Keratinocyte (primary cell): ENCODE measurements at regions not wholly inside any gene's neighbourhood (a gene's known extent, or its start where the extent isn't known, plus 50 kb on each side); places are given as distances from the start of the nearest gene placed in this dataset.

Source experiments
- DNase-seq: peaks from one replicate; pipeline ENCODE4 v3.0.0-alpha.2; 2011; ENCODE audit warnings: low read depth, missing footprints, low spot score
- FAIRE-seq: peaks from 2 replicates; lab custom pipeline; 2011; peaks lifted over from hg19 to GRCh38; lab: Jason Lieb, UNC
- H2AFZ ChIP-seq: 2 replicates; pipeline ENCODE4 v1.6.0; 2012; ENCODE audit warnings: low read length, control low read depth, inconsistent platforms; ENCODE audit not compliant: control insufficient read depth
- H3K27ac ChIP-seq: 2 replicates; pipeline ENCODE4 v1.5.1; 2011; ENCODE audit warnings: low read length; ENCODE audit not compliant: control insufficient read depth, insufficient read depth
- H3K27me3 ChIP-seq: 3 replicates; pipeline ENCODE4 v1.6.0; 2011; ENCODE audit warnings: low read length; ENCODE audit not compliant: control insufficient read depth, insufficient read depth; ENCODE audit errors: extremely low read depth
- H3K36me3 ChIP-seq, 2 experiments: 2 replicates in 1 of 2; 3 replicates in 1 of 2; pipeline ENCODE4 v1.5.1; 2011; ENCODE audit warnings: low read length in 2 of 2, mild to moderate bottlenecking in 1 of 2; ENCODE audit not compliant: control insufficient read depth in 2 of 2, insufficient read depth in 2 of 2; ENCODE audit errors: extremely low read depth in 1 of 2
- H3K4me1 ChIP-seq: 3 replicates; pipeline ENCODE4 v1.5.1; 2011; ENCODE audit warnings: low read length; ENCODE audit not compliant: control insufficient read depth, insufficient read depth; ENCODE audit errors: extremely low read depth
- H3K4me2 ChIP-seq: 3 replicates; pipeline ENCODE4 v1.6.0; 2011; ENCODE audit warnings: low read depth, low read length; ENCODE audit not compliant: control insufficient read depth, insufficient read depth; ENCODE audit errors: extremely low read depth
- H3K4me3 ChIP-seq, 3 experiments: fragments of 200-600 bp in 1 of 3; sonication (generic) in 1 of 3; 2 replicates in 2 of 3; 3 replicates in 1 of 3; pipeline ENCODE4 v1.5.1; 2011 to 2016; ENCODE audit warnings: low read length in 3 of 3, mild to moderate bottlenecking in 3 of 3, control low read depth in 2 of 3, inconsistent platforms in 1 of 3, low read depth in 1 of 3, mixed read lengths in 1 of 3, mixed run types in 1 of 3, moderate library complexity in 1 of 3; ENCODE audit not compliant: control insufficient read depth in 2 of 3, insufficient read depth in 2 of 3; ENCODE audit errors: extremely low read depth in 1 of 3
- H3K79me2 ChIP-seq: 2 replicates; pipeline ENCODE4 v1.6.0; 2012; ENCODE audit warnings: low read length; ENCODE audit not compliant: control insufficient read depth, insufficient read depth
- H3K9ac ChIP-seq: 3 replicates; pipeline ENCODE4 v1.6.0; 2011; ENCODE audit warnings: low read length; ENCODE audit not compliant: control insufficient read depth, insufficient read depth; ENCODE audit errors: extremely low read depth
- H3K9me1 ChIP-seq: 3 replicates; pipeline ENCODE4 v1.6.0; 2011; ENCODE audit warnings: low read length; ENCODE audit not compliant: control insufficient read depth, insufficient read depth; ENCODE audit errors: extremely low read depth
- H3K9me3 ChIP-seq: 2 replicates; pipeline ENCODE4 v1.5.1; 2012; ENCODE audit warnings: low read depth, low read length; ENCODE audit not compliant: control insufficient read depth
- H4K20me1 ChIP-seq: 3 replicates; pipeline ENCODE4 v1.6.0; 2011; ENCODE audit warnings: low read length; ENCODE audit not compliant: control insufficient read depth, insufficient read depth; ENCODE audit errors: extremely low read depth
- EZH2 ChIP-seq: IDR thresholded peaks from one replicate; pipeline ENCODE4 v1.6.1; 2012; ENCODE audit warnings: inconsistent platforms, mild to moderate bottlenecking, low read length, moderate library complexity
- dilution Hi-C: fragments of 300-500 bp; cut with MboI; formaldehyde crosslinking; loops from one replicate; pipeline ENCODE4 v1.7.0; 2020; ENCODE audit warnings: low sequenced_read_pairs; ENCODE audit not compliant: extremely low pct_ligation_motif_present
- TF ChIP-seq, protein P1 (sequence below), 3 experiments: IDR thresholded peaks in 1 of 3; conservative IDR thresholded peaks in 1 of 3; optimal IDR thresholded peaks in 1 of 3; 2 replicates in 2 of 3; 3 replicates in 1 of 3; pipeline versions ENCODE3 to v1.5.1; 2011; ENCODE audit warnings: low read length in 3 of 3, mild to moderate bottlenecking in 3 of 3, moderate library complexity in 2 of 3, control low read depth in 1 of 3, inconsistent platforms in 1 of 3; ENCODE audit not compliant: insufficient read depth in 2 of 3; ENCODE audit errors: extremely low read depth in 1 of 3

DNA sequence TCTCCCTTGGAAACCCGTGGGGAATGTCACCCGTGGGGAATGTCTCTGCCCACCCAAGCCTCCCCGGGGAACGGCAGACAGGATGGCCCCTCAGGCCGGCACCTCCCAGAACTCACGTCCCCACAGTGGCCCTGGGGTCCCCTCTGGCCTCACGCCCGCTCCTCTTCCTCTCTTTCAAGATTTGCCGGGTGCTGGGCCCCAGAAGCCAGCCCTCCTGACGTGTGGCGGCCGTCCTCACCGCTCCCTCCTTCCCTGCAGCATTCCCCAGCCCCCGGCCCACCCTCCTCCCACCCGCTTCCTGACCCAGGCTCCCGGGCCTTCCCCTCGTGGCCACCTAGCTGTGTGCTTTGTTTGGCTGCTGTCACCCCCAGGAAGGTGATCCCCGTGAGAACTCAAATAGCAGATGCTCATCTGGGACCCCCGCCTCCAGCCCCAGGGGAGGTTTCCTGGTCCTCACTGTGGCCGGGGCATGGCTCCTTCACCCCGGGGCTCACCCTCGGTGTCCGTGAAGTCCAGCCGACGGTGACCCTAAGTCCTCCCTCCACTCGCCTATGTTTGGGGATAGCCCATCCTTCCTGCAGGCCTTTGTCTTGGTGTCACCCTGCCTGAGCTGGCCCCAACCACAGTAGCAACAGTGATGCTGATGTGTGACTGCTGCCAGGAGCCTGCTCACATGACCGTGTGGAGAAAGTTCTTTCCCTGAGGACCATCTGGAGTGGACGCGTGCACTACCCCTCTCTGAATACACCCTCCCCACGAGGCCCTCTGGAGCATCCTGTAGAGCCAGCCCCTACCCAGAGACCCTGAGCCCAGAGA lies 163.3 kb upstream of the IER5L start:
- H3K4me1 ChIP-seq, result peaks cover 11% of the 10 kb centered on the region
- H4K20me1 ChIP-seq, result no peaks in the 10 kb centered on the region
- no peaks in the 10 kb centered on the region for H3K27me3 ChIP-seq
- no peak overlapping the region for H2AFZ ChIP-seq
- no peak for DNase-seq
- H3K9ac ChIP-seq, result no peak overlapping the region
- TF ChIP-seq, protein P1, sequence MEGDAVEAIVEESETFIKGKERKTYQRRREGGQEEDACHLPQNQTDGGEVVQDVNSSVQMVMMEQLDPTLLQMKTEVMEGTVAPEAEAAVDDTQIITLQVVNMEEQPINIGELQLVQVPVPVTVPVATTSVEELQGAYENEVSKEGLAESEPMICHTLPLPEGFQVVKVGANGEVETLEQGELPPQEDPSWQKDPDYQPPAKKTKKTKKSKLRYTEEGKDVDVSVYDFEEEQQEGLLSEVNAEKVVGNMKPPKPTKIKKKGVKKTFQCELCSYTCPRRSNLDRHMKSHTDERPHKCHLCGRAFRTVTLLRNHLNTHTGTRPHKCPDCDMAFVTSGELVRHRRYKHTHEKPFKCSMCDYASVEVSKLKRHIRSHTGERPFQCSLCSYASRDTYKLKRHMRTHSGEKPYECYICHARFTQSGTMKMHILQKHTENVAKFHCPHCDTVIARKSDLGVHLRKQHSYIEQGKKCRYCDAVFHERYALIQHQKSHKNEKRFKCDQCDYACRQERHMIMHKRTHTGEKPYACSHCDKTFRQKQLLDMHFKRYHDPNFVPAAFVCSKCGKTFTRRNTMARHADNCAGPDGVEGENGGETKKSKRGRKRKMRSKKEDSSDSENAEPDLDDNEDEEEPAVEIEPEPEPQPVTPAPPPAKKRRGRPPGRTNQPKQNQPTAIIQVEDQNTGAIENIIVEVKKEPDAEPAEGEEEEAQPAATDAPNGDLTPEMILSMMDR (optimal IDR thresholded peaks at IDR 0.05 in 1 of 3, IDR thresholded peaks at IDR 0.05 in 1 of 3, conservative IDR thresholded peaks at IDR 0.05 in 1 of 3; ENCODE audit: extremely low read depth in 1 of 3, insufficient read depth in 2 of 3, low read length in 3 of 3), result no peak
- no peak for TF ChIP-seq EZH2
- H3K9me1 ChIP-seq, result peaks cover 3% of the 10 kb centered on the region
- peaks cover 14% of the 10 kb centered on the region for H3K79me2 ChIP-seq
- H3K36me3 ChIP-seq, result peaks cover 25 to 26% of the 10 kb centered on the region in 2 experiments
- dilution Hi-C loops, result no loop called here
- no peak overlapping the region for H3K4me2 ChIP-seq
- H3K27ac ChIP-seq, result no peak overlapping the region
- no peak overlapping the region for H3K4me3 ChIP-seq
- no peak for FAIRE-seq
- H3K9me3 ChIP-seq, result no peaks in the 10 kb centered on the region

DNA sequence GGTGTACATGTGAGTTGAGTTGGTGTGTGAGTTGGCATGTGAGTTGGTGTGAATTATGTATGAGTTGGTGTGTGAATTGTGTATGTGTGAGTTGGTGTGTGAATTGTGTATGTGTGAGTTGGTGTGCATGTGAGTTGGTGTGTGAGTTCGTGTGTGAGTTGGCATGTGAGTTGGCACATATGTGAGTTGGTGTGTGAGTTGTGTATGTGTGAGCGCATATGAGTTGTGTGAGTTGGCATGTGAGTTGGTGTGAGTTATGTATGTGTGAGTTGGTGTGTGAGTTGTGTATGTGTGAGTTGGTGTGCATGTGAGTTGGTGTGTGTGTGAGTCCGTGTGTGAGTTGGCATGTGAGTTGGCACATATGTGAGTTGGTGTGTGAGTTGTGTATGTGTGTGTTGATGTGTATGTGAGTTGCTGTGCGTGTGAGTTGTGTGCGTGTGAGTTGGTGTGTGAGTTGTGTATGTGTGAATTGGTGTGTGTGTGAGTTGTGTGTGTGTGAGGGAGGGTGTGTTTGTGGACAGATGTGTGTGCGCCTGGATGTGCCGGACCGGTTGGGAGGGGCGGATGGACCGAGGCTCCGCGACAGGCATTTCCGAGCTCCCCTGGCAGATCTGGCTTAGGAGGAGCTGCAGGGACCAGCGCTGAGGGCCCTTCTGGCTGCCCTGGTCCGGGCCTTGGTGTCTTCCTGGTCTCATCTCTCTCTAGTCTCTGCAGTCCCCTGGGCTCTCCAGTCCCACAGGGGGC lies 162.5 kb upstream of the IER5L start:
- Histone ChIP-seq H3K4me3 (no peak overlapping the region), H3K9me3 (no peaks in the 10 kb centered on the region), H3K79me2 (peaks cover 21% of the 10 kb centered on the region), H3K4me1 (peaks cover 18% of the 10 kb centered on the region), H3K27ac (no peak overlapping the region), H2AFZ (no peak overlapping the region), H3K9me1 (peaks cover 3% of the 10 kb centered on the region), H3K36me3 (peaks cover 25 to 30% of the 10 kb centered on the region in 2 experiments), H3K9ac (no peak overlapping the region), H3K27me3 (no peaks in the 10 kb centered on the region), H4K20me1 (no peaks in the 10 kb centered on the region), H3K4me2 (no peak overlapping the region)
- FAIRE-seq (no peak), DNase-seq (no peak)
- dilution Hi-C loops, result no loop called here
- TF ChIP-seq, protein P1 (optimal IDR thresholded peaks at IDR 0.05 in 1 of 3, IDR thresholded peaks at IDR 0.05 in 1 of 3, conservative IDR thresholded peaks at IDR 0.05 in 1 of 3; ENCODE audit: extremely low read depth in 1 of 3, insufficient read depth in 2 of 3, low read length in 3 of 3), result no peak
- no peak for TF ChIP-seq EZH2
